Duodenal mucosa (tissue), 2 donors: ENCODE measurements at regions not wholly inside any gene's neighbourhood (a gene's known extent, or its start where the extent isn't known, plus 50 kb on each side); places are given as distances from the start of the nearest gene placed in this dataset.

ENCODE experiments used
- H3K27ac ChIP-seq: one replicate; pipeline ENCODE4 v1.7.0; 2013; ENCODE audit warnings: low read depth, low read length
- H3K27me3 ChIP-seq, 2 donors: one replicate each; pipeline ENCODE4 v1.7.0; 2013; ENCODE audit warnings: low read length in 2 of 2, control low read depth in 1 of 2; ENCODE audit not compliant: insufficient read depth in 2 of 2, control insufficient read depth in 1 of 2
- H3K36me3 ChIP-seq, 2 donors: one replicate each; pipeline ENCODE4 v1.7.0; 2013; ENCODE audit warnings: low read length in 2 of 2, control low read depth in 1 of 2; ENCODE audit not compliant: insufficient read depth in 2 of 2, control insufficient read depth in 1 of 2
- H3K4me1 ChIP-seq, 2 donors: one replicate each; pipeline ENCODE4 v1.7.0; 2013; ENCODE audit warnings: low read length in 2 of 2, control low read depth in 1 of 2; ENCODE audit not compliant: insufficient read depth in 2 of 2, control insufficient read depth in 1 of 2
- H3K4me3 ChIP-seq, 2 donors: one replicate each; pipeline ENCODE4 v1.7.0; 2013; ENCODE audit warnings: low read length in 2 of 2, low read depth in 1 of 2
- H3K9ac ChIP-seq, 2 donors: one replicate each; pipeline ENCODE4 v1.7.0; 2013; ENCODE audit warnings: low read length in 2 of 2, low read depth in 1 of 2
- H3K9me3 ChIP-seq, 2 donors: one replicate each; pipeline ENCODE4 v1.7.0; 2013; ENCODE audit warnings: low read length in 2 of 2, control low read depth in 1 of 2; ENCODE audit not compliant: control insufficient read depth in 1 of 2

DNA sequence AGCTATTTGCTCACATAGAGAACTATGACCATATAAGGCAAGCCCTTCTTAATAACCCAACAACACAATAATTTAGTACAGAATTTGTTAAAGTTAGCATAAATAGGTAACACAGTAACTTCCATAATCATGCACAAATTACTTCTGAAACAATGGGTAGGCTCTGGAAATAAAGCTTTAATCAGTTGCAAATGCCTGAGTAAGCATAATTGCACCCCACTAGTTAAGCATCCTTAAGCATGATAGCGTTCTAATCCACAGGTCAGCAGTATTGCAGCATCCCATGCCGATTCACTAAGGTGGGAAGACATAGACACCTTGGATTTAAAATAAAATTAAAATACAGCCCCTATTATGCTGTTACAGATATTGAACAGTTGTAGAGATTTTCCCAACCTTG, 161.7 kb downstream of the DHX15 start:
- Histone ChIP-seq H3K27me3 (no peaks in the 10 kb centered on the region), H3K36me3 (no peaks in the 10 kb centered on the region), H3K4me1 (no peaks in the 10 kb centered on the region), H3K27ac (no peak overlapping the region), H3K9ac (no peak overlapping the region), H3K4me3 (no peak overlapping the region), H3K9me3 (no peaks in the 10 kb centered on the region)

DNA sequence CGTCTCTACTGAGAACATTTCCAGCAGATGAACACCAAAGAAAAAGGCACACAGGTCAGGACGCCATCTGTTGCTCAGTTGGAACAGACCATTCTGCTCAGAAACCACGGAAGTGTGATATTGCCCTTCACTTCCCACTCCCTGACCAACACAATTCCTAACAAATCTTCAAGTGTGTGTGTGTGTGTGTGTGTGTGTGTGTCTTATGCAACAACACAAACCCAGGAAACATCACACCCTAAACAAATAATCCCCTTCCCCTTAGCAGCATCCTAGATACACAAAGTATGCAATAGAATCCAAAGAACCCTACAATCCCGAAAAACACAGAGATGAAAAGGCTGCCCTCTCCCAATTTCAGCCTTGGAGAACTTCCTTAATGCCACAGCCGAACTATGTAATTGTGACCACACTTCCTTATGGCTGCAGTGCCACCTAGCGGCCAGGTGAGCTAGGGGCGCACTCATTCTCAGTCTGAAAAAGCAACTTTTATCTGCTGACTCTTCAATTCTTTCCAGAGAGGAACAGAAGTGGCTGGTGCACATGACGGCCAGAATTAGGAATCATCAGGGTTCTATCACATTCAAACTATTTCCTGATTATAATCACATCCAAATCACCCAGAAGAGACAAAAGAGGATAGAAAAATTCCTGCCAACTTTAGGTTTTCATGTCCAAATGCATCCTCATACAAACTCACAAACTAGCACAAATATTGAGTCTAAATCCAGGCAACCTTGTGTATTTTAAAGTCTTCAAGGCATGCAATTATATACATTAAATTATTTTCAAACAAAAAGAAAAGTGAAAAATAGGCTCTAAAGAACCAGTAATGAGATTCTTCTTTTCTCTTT, 164.9 kb downstream of the DHX15 start:
- H3K27ac ChIP-seq: no peak overlapping the region
- no peak overlapping the region for H3K4me3 ChIP-seq
- no peaks in the 10 kb centered on the region for H3K9me3 ChIP-seq
- H3K4me1 ChIP-seq: no peaks in the 10 kb centered on the region
- H3K36me3 ChIP-seq: no peaks in the 10 kb centered on the region
- H3K9ac ChIP-seq: no peak overlapping the region
- no peaks in the 10 kb centered on the region for H3K27me3 ChIP-seq

DNA sequence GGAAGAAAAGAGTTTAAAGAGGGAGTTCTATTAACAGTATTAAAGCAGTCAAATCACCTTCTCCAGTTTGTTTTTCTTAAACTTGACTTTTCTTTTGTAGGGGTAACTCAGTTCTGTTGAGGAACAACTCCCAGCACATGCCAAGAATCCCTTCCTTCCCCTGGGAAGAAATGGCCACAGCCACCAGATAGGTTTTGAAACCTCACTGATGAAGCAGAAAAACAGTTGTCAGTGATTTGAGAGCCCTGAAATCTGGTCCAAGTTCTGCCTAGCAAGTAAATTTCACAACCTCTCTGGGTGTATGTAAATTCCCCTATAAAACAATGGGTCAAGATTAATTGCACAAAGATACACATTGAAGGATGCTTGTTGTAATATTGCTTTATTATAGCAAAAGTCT, 167.1 kb downstream of the DHX15 start:
- Histone ChIP-seq H3K9me3 (no peaks in the 10 kb centered on the region), H3K9ac (no peak overlapping the region), H3K27ac (no peak overlapping the region), H3K4me3 (no peak overlapping the region), H3K36me3 (no peaks in the 10 kb centered on the region), H3K27me3 (no peaks in the 10 kb centered on the region), H3K4me1 (no peaks in the 10 kb centered on the region)

DNA sequence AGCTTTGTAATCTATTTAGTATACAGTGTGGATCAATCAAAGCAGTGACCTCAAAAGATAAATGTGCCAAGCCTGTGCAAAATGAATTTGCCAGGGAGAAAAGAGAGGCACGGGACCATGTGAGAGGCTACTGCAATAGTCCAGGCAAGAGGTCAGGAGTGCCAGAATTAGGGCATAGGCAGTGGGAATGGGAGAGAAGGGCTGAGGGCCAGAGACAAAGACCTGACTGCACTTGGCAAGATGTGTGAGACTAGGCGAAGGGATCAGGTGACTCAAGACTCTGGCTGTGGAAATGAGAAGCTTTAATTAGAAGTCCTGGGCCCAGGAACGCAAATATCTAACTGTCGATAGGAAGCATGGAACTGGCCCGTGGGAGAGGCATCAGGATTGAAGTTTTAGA, 168.1 kb downstream of the DHX15 start:
- Histone ChIP-seq H3K27ac (no peak overlapping the region), H3K9ac (no peak overlapping the region), H3K9me3 (no peaks in the 10 kb centered on the region), H3K36me3 (no peaks in the 10 kb centered on the region), H3K4me3 (no peak overlapping the region), H3K4me1 (no peaks in the 10 kb centered on the region), H3K27me3 (no peaks in the 10 kb centered on the region)

DNA sequence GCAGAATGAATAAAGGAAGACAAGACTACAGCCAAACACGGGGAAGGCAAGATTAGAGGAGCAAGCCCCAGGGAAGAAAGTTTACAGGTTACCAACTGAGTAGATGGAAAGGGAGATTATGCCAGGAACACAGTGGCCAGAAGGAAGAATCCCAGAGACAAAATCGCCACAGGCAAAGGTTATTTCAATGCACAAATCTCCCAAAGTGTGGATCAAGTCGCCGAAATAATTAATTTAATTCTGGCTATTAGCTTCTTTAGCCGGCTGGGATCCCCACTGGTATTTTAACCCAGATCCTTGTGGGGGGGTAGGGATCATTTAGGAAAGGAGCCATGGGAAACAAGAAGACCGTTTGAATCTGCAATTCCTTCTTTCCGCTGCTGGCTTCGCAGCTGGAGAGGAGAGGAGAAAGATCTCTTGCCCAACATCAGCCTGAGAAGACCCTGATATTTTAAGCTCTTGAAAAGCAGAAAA, 171.0 kb downstream of the DHX15 start:
- no peak overlapping the region for H3K9ac ChIP-seq
- no peaks in the 10 kb centered on the region for H3K27me3 ChIP-seq
- H3K9me3 ChIP-seq: no peaks in the 10 kb centered on the region
- H3K4me1 ChIP-seq: no peaks in the 10 kb centered on the region
- no peak overlapping the region for H3K27ac ChIP-seq
- H3K36me3 ChIP-seq: no peaks in the 10 kb centered on the region
- no peak overlapping the region for H3K4me3 ChIP-seq

DNA sequence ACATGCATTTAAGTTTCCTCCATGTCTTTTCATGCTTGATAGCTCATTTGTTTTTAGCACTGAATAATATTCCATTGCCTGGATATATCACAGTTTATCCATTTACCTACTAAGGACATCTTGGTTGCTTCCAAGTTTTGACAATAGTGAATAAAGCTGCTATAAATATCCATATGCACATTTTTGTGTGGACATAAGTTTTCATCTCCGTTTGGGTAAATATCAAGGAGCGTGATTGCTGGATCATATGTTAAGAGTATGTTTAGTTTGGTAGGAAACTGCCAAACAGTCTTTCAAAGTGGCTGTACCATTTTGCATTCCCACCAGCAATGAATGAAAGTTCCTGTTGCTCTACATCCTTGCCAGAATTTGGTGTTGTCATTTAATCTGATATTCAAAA, 172.5 kb downstream of the DHX15 start:
- Histone ChIP-seq H3K9ac (no peak overlapping the region), H3K4me1 (no peaks in the 10 kb centered on the region), H3K36me3 (no peaks in the 10 kb centered on the region), H3K27me3 (no peaks in the 10 kb centered on the region), H3K4me3 (no peak overlapping the region), H3K9me3 (no peaks in the 10 kb centered on the region), H3K27ac (no peak overlapping the region)

DNA sequence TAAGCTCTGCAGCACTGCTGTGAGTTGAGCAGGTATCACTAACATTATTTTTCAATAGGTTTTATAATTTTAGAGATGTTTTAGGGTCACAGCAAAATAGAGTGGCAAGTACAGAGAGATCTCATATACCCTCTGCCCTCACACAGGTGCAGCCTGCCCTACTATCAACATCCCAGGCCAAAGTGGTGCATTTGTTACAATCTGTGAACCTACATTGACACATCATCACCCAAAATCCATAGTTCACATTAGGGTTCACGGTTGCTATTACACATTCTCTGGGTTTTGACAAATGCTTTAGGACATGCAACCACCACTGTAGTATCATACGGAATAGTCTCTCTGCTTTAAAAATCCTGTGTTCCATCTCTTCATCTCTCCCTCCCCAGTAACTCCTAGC, 173.1 kb downstream of the DHX15 start:
- Histone ChIP-seq H3K27ac (no peak overlapping the region), H3K27me3 (no peaks in the 10 kb centered on the region), H3K4me1 (no peaks in the 10 kb centered on the region), H3K36me3 (no peaks in the 10 kb centered on the region), H3K9ac (no peak overlapping the region), H3K4me3 (no peak overlapping the region), H3K9me3 (no peaks in the 10 kb centered on the region)

DNA sequence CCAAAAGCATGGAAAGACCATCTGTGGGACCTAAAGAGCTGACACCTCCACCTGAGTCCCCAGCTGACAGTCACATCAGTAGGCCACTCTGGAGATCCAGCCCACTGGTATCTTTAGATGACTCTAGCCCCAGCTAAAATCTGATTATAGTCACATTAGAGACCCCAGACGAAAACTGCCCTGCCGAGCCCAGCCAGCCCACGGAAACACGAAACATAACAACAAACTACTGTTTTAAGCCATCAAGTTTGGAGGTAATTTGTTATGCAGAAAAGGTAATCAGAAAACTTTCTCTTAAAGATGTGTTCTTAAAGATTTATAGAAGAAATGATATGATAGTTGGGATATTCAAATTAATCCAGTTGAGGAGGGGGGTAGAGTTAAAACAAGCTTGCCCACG, 175.7 kb downstream of the DHX15 start:
- Histone ChIP-seq H3K9me3 (no peaks in the 10 kb centered on the region), H3K36me3 (no peaks in the 10 kb centered on the region), H3K9ac (no peak overlapping the region), H3K4me1 (no peaks in the 10 kb centered on the region), H3K4me3 (no peak overlapping the region), H3K27ac (no peak overlapping the region), H3K27me3 (no peaks in the 10 kb centered on the region)

DNA sequence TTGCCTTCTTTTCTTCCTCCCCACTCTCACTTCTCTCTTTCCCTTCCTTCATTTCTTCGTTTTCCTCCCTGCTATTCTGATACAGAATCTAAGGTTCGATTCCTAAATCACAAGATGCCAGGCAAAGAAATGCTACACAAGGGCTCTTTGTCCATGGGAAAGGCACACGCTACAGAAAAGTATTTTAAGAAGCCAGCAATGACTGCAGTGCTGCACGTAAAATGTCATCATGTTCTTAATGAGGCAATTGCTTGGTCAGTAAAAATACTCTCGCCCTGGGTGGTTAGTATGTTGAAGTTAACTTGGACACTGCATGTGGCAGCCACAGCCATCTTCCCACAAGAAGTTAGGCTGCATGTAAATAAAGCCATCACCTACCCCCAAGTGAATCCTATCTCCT, 178.4 kb downstream of the DHX15 start:
- H3K27me3 ChIP-seq: no peaks in the 10 kb centered on the region
- H3K4me1 ChIP-seq: no peaks in the 10 kb centered on the region
- no peak overlapping the region for H3K9ac ChIP-seq
- H3K9me3 ChIP-seq: no peaks in the 10 kb centered on the region
- no peak overlapping the region for H3K4me3 ChIP-seq
- no peaks in the 10 kb centered on the region for H3K36me3 ChIP-seq
- H3K27ac ChIP-seq: no peak overlapping the region

DNA sequence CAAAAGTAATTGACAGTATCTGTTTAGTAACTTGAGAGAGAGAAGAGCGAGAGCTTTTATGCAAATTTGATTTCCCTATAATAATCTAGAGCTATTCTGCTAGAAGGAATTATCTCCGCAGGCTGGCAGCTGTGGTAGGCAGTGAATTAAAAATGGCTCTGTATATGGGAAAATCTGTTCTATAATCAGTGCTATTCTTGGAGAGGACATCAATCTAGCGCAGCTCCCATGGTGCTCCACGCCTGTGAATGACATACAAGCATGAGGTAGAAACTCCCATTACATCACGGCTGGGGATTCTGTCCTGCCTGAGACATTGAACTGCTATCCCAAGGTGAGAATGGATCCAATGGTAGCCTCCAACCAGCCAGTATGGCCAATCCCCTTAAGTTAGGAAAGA, 179.0 kb downstream of the DHX15 start:
- Histone ChIP-seq H3K36me3 (no peaks in the 10 kb centered on the region), H3K27me3 (no peaks in the 10 kb centered on the region), H3K4me3 (no peak overlapping the region), H3K9me3 (no peaks in the 10 kb centered on the region), H3K27ac (no peak overlapping the region), H3K4me1 (no peaks in the 10 kb centered on the region), H3K9ac (no peak overlapping the region)
